Sciatic nerve (tissue), 2 donors: ENCODE measurements at regions not wholly inside any gene's neighbourhood (a gene's known extent, or its start where the extent isn't known, plus 50 kb on each side); places are given as distances from the start of the nearest gene placed in this dataset.

Experiments
- ATAC-seq: fragments of 200-7000 bp; cut with Tn5 transposase; one replicate; pipeline ENCODE4 v1.9.1; 2020; ENCODE audit warnings: mild to moderate bottlenecking, moderate library complexity
- DNase-seq: peaks from one replicate; pipeline ENCODE4 v3.0.0-alpha.2; 2020; ENCODE audit warnings: low spot score
- intact Hi-C: fragments of 100-400 bp; cut with DNase I; formaldehyde crosslinking; loops from one replicate; pipeline ENCODE4 v1.14.2; 2022
- donor health status: DM: no; HTN: no; CAD: no.
- donor health status: DM: no; HTN: no; CAD: no.

DNA sequence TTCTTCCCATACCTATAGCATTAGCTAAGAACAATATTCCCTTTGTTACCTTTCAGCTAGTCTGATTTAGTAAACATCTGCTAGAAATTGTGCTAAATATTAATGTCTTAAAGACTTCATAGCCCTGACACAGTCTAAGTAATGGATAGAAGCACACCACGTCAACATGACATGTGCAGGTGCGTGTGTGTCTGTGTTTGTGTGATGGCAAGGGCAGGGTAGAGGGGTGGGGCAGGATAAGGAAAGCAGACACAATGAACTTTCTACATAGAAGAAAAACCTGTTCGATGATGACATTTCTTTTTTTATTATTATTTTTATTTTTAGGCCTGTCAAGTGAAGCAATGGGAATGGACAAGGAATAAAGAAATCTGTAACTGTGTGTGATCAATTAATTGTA lies 223.3 kb downstream of the NOL4 start:
- ATAC-seq, result no peak
- no peak for DNase-seq
- intact Hi-C loops, result no loop called here

DNA sequence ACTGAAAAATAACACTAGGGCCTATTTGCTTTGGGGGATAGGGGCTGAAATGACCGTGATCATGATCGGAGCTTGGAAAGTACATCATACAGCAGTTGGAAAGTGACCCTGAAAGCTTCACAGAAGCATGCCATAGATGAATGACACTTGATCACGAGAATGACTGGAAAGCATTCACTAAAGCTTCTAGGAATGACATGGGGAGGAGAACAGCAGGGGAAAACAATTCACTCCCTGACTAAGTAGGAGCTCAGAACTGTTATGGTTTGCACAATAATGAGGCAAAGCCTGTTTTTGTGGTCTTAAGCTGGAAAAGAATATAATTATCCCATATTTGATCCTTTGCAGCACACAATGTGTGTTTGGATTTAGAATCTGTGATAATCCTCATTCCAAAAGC lies 237.5 kb downstream of the NOL4 start:
- ATAC-seq, result no peak
- intact Hi-C loops, result no loop called here
- no peak for DNase-seq

DNA sequence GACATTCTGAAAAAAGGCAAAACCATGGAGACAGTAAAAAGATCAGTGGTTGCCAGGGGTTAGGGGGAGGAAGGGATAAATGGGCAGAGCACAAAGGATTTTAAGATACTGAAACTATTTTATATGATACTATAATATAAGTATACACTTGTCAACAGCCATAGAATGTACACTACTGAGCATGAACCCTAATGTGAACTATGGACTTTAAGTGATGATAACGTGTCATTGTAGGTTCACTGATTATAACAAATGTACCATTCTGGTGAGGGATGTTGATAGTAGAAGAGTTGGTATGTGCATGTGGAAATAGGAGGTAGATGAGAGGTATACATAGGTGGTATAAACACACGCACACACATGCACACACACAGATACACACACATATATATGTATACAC lies 241.6 kb downstream of the NOL4 start:
- intact Hi-C loops, result loop anchor here (2.0 kb wide), 1 partner anchor 18 kb away; no protein-coding TSS in a partner anchor
- DNase-seq (no peak), ATAC-seq (no peak)

DNA sequence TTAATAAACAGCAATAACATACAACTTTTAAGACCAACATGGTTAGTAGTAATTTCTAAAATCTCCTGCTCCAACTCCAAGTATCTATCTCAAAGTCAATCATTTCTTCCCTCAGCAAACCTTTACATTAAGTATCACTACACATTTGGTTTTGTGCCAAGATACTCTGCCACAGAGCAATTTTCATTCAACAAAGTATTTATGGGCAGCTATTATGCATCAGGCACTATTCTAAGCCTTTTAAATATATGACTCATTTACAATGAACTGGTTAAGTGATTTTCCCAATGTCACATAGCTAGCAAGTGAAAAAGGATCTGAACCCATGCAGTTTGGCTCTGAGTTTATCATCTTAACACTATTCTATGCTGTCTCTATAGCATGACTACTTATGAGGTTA lies 264.3 kb downstream of the NOL4 start:
- intact Hi-C loops, result no loop called here
- ATAC-seq (no peak), DNase-seq (no peak)

DNA sequence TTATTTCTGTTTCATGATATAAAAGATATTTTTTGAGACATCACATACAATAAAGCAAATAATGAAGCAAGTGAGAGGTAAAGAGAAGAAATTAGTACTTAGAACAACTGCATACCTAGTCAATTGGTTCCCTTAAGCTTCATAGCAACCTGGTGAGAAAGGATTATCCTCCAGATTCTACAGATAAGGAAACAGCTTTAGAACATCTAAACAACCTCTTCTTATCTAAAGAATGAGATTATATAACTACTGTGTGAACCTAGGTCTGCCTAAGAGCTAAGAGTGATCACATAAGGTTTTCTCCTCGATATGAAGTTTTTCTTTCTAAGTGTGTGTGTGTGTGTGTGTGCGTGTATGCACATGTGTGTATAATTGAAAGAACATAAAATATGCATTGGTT lies 265.1 kb downstream of the NOL4 start:
- DNase-seq, result no peak
- ATAC-seq, result no peak
- intact Hi-C loops, result no loop called here

DNA sequence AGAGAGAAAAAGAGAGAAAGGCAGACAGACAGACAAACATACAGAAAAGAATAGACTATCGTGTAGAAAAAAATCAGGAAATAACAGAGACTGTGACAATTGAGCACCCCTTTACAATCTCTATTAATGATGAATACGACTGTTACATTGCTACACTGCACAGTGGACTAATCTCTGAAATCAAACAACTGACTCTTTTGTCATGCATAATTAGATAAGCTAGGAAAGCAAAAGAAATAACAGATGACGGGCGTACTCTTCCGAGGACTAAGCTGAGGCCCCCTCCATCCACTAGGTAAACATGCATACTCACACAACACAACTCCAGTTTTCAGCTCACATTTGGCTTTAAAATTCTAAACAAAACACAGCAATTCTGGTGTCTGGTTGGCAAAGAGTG lies 267.0 kb downstream of the NOL4 start:
- intact Hi-C loops, result no loop called here
- ATAC-seq (no peak), DNase-seq (no peak)

DNA sequence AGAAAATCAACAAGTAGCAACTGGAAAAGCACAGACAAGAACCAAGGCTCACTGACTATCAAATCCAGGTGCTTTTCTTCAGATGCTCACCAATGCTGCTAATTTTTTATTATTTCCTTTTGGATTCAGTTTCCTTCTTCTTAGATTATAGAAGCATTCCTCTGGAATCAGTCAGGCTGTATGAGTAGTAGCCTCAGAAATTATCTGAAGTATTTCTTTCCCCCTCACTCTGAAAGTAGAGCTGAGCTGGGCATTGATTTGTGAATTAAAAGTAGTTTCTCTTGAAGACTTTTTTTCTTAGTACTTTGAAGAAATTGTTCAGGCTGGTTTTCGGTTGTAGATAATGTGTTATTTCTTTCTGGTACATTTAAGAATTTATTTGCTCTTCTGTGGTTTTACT lies 273.7 kb downstream of the NOL4 start:
- intact Hi-C loops, result no loop called here
- DNase-seq, result no peak
- no peak for ATAC-seq

DNA sequence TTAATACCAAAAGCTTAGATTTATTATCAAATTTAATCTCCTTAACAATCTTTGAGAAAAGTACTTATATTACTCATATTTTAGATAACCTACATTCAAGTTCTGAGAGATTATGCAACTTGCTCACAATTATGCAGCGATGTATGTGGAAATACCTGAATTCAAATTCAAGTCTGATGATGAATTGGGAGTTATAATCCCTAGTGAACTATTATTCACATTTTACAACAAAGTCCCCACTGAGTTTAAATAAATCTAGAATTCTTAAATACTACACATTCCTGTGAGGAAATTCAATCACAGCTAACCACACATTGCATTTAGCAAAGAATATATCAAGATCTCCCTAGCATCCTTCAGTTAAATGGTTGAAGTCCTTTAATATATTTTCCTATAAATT lies 278.4 kb downstream of the NOL4 start:
- no peak for DNase-seq
- ATAC-seq, result no peak
- intact Hi-C loops, result no loop called here

DNA sequence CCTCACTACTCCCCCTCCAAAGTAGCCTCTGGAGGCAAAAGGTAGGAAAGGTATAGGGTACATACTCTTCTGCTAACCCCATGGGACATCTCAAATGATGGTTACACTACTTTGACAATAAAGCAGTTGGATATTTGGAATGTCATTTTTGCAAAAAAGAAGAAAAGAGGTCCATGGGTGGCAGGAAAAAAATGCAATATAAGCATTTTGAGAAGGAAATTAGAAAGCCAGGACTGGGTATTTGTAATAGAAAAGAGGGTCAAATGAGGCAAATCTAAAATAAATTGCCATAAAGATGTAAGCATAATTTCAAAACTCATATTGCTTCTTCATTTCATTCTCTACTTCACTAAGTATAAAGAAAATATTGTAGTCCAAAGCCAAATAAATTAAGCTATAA lies 280.2 kb downstream of the NOL4 start:
- no peak for DNase-seq
- intact Hi-C loops, result no loop called here
- no peak for ATAC-seq

DNA sequence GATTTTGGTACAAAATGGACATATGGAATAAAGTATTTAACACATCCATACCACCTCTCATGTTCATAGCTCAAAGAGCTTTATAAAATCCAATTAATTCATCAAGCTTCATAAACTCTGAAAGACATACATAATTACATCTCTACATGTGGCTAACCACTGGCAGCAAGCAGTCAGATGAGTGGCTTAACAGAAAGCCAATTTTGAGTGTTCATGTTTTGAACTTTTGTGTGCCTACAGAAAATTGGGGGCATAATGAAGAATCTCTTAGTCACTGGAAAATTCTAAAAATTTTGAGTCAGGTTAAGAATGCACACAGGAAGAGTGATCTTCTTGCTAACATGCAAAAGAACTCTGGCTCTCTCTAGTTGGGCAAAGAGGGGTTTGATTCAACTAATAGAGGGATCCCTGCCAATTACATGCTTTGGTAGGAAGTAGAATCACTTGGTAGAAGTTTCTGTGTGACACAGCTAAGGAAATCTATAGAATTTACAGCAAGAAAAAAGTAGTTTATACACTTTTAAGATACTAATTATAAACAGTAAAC lies 287.4 kb downstream of the NOL4 start:
- intact Hi-C loops, result no loop called here
- ATAC-seq (no peak), DNase-seq (no peak)

DNA sequence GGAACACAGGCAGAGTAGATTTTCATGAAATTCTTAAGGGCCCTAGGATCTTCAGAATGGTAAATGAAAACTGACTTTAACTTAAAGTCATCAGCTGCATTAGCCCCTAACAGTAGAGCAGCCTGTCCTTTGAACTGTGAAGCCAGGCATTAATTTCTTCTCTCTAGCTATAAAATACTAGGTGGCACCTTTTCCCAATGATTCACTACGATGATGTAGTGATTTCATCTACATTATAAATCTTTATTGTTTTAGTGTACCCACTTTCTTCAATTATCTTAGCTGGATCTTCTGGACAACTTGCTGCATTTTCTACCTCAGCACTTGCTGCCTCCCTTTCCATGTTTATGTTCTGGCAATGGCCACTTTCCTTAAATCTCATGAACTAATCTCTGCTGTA lies 290.5 kb downstream of the NOL4 start:
- intact Hi-C loops, result no loop called here
- no peak for DNase-seq

DNA sequence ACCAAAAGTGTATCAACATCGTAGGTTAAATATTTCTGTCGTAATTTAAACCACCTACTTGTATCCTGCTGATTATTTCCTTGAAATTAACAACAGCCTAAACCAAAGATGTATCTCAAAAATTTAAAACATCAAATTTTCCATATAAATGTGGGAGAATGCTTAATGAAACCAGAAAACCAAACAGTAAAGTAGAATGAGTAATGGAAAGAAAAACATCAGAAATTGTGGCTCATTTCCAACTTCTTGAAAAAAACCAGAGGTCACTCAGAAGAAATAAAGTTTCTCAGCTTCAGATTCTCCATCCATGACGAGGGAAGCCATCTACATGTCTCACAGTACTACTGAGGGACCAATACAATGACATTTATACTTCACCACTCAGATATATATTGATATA lies 296.5 kb downstream of the NOL4 start:
- ATAC-seq, result no peak
- intact Hi-C loops, result no loop called here
- DNase-seq, result no peak

More for the DNA sequence above, 290.5 kb downstream of the NOL4 start:
- ATAC-seq, result no peak

DNA sequence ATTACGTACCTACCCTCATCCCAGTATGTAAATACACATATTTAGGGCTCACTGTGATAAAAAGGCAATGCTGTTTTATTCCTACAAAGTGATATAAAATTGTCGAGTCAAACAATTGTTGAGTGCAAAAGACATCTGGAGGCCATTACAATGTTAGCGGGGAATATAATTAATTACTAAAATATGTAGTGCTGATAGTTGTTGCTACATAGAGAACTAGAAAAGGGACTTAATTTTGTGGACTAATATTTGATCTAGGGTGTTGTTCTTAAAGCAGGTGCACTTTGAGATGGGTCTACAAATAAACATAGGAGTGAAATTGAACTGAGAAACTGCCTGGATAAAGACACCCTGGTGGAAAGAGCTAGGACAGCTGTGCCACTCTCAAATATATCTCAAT lies 300.1 kb downstream of the NOL4 start:
- intact Hi-C loops, result no loop called here
- ATAC-seq, result no peak
- no peak for DNase-seq

DNA sequence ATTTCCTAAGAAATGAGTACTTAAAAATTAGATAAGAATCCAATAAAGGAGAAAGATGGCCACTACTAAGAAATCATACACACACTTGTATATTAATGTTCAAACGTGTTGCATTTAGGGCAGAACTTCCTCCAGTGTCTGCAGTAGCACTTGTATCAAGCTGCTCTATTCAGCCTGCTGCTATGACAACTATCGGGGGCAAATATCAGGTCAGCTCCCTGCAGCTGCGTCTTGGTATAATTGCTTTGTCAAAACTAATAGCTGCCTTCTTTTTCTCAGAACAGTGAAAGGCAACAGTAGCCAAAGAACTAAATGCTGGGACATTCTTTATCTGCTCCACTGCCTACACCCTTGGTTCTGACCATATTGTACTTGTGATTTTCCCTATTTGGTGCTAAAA lies 300.7 kb downstream of the NOL4 start:
- no peak for DNase-seq

DNA sequence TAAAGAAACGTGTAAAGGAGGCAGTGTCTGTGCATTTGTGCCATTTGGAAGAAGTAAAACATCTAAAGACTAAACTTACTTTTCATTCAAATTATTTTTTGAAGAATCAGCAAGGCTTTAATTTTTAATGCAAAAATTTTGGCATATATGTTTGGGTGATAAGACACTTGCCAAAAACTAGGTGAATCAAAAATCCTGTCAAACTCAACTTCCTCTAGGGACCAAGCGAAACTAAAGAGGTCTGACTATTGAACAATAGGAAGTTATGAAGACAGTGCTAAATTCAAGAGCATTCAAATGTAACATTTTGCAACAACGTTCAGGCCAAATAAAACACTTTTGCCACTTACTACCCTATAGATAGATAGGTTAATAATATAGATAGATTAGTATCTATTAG lies 306.1 kb downstream of the NOL4 start:
- no peak for ATAC-seq
- intact Hi-C loops, result no loop called here
- DNase-seq, result no peak

More for the DNA sequence above, 300.7 kb downstream of the NOL4 start:
- intact Hi-C loops, result no loop called here
- no peak for ATAC-seq

DNA sequence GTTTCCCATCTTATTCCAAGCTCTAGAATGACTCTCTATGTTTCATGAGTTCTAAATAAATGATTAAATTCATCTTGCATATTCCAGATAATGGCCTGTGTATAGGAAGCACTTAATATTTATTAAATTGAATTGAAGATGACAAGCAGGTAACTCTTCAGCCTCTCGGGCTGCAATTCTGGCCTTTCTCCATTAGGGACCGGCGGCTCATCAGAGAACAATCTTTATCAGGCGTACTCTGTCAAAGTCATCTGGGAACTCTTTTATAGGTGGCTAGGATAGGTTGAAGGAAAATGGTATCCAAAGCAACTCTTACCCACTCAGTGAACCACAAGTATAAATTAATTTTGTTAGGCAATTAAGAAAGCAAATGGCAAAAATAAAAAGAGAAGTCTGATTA lies 308.5 kb downstream of the NOL4 start:
- intact Hi-C loops, result no loop called here
- DNase-seq (no peak), ATAC-seq (no peak)

DNA sequence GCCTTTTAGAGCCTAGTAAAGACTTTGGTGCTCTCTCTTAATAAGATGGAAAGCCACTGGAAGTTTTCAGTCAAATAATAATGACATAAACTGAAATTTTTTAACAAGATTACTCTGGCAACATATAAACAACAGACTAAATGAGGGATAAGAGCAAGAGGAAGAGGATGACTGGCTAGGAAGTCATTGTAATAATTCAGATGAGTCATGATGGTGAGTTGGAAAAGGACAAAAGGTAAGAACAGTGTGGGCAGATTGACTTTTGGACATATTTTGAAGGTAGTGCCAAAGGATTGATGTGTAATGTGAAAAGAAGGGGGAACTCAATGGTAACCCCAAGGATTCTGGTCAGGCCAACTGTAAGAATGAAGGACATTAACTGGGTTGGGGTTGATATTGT lies 310.3 kb downstream of the NOL4 start:
- DNase-seq (no peak), ATAC-seq (no peak)
- intact Hi-C loops, result no loop called here

DNA sequence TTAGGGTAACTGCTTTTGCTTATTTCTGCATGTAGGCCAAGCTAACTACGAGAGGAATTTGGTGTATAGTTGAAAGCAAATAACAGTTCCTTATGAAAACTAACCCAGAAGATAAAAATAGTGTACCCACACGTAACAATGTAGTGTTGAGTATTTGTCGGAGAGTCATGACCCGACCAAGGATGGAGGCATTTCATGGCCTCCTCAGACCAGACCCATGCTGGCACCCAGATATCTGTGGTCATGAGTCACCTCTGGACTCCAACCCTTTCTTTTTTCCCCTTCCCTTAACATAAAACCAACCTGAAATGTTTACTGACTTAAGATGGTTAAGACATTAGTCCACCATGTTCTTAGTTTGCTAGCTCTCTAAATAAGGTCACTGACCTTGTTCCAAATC lies 318.7 kb downstream of the NOL4 start:
- no peak for ATAC-seq
- intact Hi-C loops, result no loop called here

DNA sequence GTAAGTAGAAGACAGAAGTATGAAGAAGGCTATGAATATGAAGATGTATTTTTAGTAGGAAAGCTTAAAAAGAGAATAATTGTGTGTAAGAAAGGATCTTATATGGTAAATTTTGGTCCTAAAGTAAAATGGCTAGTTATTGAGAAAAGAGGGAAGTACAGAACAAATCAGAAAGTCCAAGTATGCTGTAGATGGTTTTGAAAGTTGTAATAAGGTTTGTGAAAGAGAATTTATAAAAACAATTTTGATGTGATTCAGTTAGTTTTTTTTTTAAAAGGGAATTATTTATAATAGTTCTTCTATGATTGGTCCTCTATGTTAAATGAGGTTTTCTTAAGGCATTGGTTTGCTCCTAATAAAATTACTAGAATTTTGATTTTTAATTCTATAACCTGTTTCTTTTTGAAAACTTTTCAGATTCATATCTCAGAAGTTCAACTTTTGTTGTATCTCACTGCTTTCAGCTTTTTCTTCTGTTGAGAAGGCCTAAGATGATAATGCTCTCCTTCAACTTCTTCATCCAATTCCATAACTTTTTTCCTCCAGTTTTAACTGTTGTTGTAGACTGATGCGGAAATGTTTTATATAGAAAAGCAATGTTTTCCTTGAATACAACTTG lies 322.7 kb downstream of the NOL4 start:
- DNase-seq, result no peak
- intact Hi-C loops, result no loop called here
- no peak for ATAC-seq

More for the DNA sequence above, 318.7 kb downstream of the NOL4 start:
- no peak for DNase-seq

DNA sequence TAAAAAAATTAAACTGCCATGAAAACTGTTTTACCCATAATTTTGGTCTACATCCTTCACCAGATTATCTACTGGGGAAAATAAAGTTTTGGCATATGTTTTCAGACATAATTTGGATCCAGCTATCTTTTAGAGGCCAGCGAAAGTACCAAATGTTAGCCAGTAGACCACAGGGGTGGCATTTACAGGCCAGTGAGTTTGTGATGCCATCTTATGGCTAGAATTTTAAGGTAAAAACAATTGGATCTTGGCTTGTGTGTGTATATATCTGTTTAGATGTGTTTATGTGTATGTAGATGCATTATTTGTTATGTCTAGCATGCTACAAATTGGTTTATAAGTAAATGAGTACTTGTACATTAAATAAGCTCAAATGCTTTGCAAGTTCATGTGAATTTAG lies 322.6 kb downstream of the ASXL3 start:
- no peak for ATAC-seq
- DNase-seq, result no peak

DNA sequence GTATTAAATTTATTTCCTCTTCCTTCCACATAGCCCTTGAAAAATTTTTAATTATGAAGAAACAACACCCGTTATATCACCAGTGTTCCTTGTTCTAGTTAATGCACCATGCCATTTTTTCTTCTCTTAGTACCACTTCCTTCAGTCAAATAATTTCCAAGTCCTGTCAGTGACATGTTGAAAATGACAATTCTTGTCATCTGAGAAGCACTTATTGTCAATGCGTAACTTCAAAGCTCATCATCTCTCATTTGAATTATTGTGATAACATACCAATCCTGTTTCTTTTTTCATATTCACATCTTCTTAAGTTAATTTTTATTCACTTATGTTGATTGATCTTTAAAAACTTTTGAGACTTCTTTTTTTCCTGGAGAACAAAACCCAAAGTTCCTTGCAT lies 320.4 kb downstream of the ASXL3 start:
- no peak for DNase-seq
- intact Hi-C loops, result no loop called here

More for the DNA sequence above, 322.6 kb downstream of the ASXL3 start:
- intact Hi-C loops, result no loop called here

More for the DNA sequence above, 320.4 kb downstream of the ASXL3 start:
- ATAC-seq, result no peak
